H9 (cell line): ENCODE measurements at regions not wholly inside any gene's neighbourhood (a gene's known extent, or its start where the extent isn't known, plus 50 kb on each side); places are given as distances from the start of the nearest gene placed in this dataset.

Experiments used
- DNase-seq: peaks from one replicate; pipeline ENCODE4 v3.0.0-alpha.2; 2017
- H2AFZ ChIP-seq: one replicate; pipeline ENCODE4 v1.6.1; 2013; ENCODE audit warnings: mild to moderate bottlenecking, low read length, control low read depth, moderate library complexity
- H2AK5ac ChIP-seq: 2 replicates; pipeline ENCODE4 v1.6.1; 2013; ENCODE audit warnings: low read length, control low read depth, mixed read lengths; ENCODE audit not compliant: insufficient read length
- H2BK120ac ChIP-seq: one replicate; pipeline ENCODE4 v1.6.1; 2013; ENCODE audit warnings: low read depth, mild to moderate bottlenecking, low read length, control low read depth, inconsistent platforms; ENCODE audit not compliant: poor library complexity, severe bottlenecking
- H2BK12ac ChIP-seq: 2 replicates; pipeline ENCODE4 v1.6.1; 2013; ENCODE audit warnings: low read length, control low read depth, mixed read lengths, low read depth; ENCODE audit not compliant: insufficient read length
- H2BK15ac ChIP-seq: 2 replicates; pipeline ENCODE4 v1.6.1; 2013; ENCODE audit warnings: low read depth, low read length, control low read depth
- H2BK20ac ChIP-seq: one replicate; pipeline ENCODE4 v1.6.1; 2013; ENCODE audit warnings: low read depth, mild to moderate bottlenecking, low read length, control low read depth, inconsistent platforms; ENCODE audit not compliant: poor library complexity, severe bottlenecking
- H2BK5ac ChIP-seq: 2 replicates; pipeline ENCODE4 v1.6.1; 2013; ENCODE audit warnings: low read length, control low read depth, mixed read lengths; ENCODE audit not compliant: insufficient read length
- H3K14ac ChIP-seq: 2 replicates; pipeline ENCODE4 v1.6.1; 2013; ENCODE audit warnings: low read length, control low read depth; ENCODE audit not compliant: insufficient read depth
- H3K18ac ChIP-seq: 2 replicates; pipeline ENCODE4 v1.6.1; 2013; ENCODE audit warnings: low read depth, mild to moderate bottlenecking, mixed read lengths, low read length, control low read depth; ENCODE audit not compliant: insufficient read length
- H3K23ac ChIP-seq: 2 replicates; pipeline ENCODE4 v1.6.1; 2013; ENCODE audit warnings: low read length, control low read depth, mixed read lengths, low read depth; ENCODE audit not compliant: insufficient read length
- H3K23me2 ChIP-seq: 2 replicates; pipeline ENCODE4 v1.6.1; 2013; ENCODE audit warnings: low read depth, mild to moderate bottlenecking, mixed read lengths, low read length, control low read depth; ENCODE audit not compliant: insufficient read length, poor library complexity, severe bottlenecking
- H3K27ac ChIP-seq: 2 replicates; pipeline ENCODE4 v1.5.1; 2013; ENCODE audit warnings: low read length, control low read depth, mixed read lengths, low read depth; ENCODE audit not compliant: insufficient read length
- H3K27me3 ChIP-seq: 2 replicates; pipeline ENCODE4 v1.6.1; 2013; ENCODE audit warnings: low read length, control low read depth, inconsistent platforms; ENCODE audit not compliant: insufficient read depth
- H3K4ac ChIP-seq: 2 replicates; pipeline ENCODE4 v1.6.1; 2013; ENCODE audit warnings: low read depth, mild to moderate bottlenecking, control low read depth, inconsistent platforms, low read length, moderate library complexity
- H3K4me1 ChIP-seq: 2 replicates; pipeline ENCODE4 v1.6.1; 2013; ENCODE audit warnings: low read length, control low read depth, inconsistent platforms; ENCODE audit not compliant: insufficient read depth
- H3K4me2 ChIP-seq: 2 replicates; pipeline ENCODE4 v1.6.1; 2013; ENCODE audit warnings: low read length, control low read depth, mixed read lengths; ENCODE audit not compliant: insufficient read length, insufficient read depth
- H3K56ac ChIP-seq: 2 replicates; pipeline ENCODE4 v1.6.1; 2013; ENCODE audit warnings: low read depth, mild to moderate bottlenecking, mixed read lengths, low read length, control low read depth; ENCODE audit not compliant: insufficient read length
- H3K79me1 ChIP-seq: 2 replicates; pipeline ENCODE4 v1.6.1; 2013; ENCODE audit warnings: low read depth, mild to moderate bottlenecking, moderate library complexity, low read length, control low read depth, inconsistent platforms; ENCODE audit not compliant: insufficient read depth, poor library complexity, severe bottlenecking
- H3K79me2 ChIP-seq: 2 replicates; pipeline ENCODE4 v1.6.1; 2013; ENCODE audit warnings: low read length, control low read depth, inconsistent platforms; ENCODE audit not compliant: insufficient read depth
- H3K9ac ChIP-seq: 2 replicates; pipeline ENCODE4 v1.6.1; 2013; ENCODE audit warnings: low read length, control low read depth, mixed read lengths; ENCODE audit not compliant: insufficient read length; ENCODE audit errors: extremely low read depth
- H3K9me3 ChIP-seq: one replicate; pipeline ENCODE4 v1.6.1; 2013; ENCODE audit warnings: low read depth, low read length, inconsistent platforms; ENCODE audit not compliant: control insufficient read depth
- H3T11ph ChIP-seq: one replicate; pipeline ENCODE4 v1.6.1; 2013; ENCODE audit warnings: mild to moderate bottlenecking, low read length, control low read depth, inconsistent platforms
- H4K20me1 ChIP-seq: one replicate; pipeline ENCODE4 v1.6.1; 2013; ENCODE audit not compliant: control insufficient read depth, insufficient read length, insufficient read depth
- H4K5ac ChIP-seq: 2 replicates; pipeline ENCODE4 v1.6.1; 2013; ENCODE audit warnings: low read depth, mild to moderate bottlenecking, mixed read lengths, low read length, control low read depth; ENCODE audit not compliant: insufficient read length
- H4K8ac ChIP-seq: replicated peaks from 2 replicates; pipeline ENCODE4 v1.6.1; 2013; ENCODE audit warnings: low read length, control low read depth, mixed read lengths, low read depth; ENCODE audit not compliant: insufficient read length
- H4K91ac ChIP-seq: 2 replicates; pipeline ENCODE4 v1.6.1; 2013; ENCODE audit warnings: low read depth, mild to moderate bottlenecking, moderate library complexity, mixed read lengths, low read length, control low read depth; ENCODE audit not compliant: insufficient read length
- H3K27ac Mint-ChIP-seq, 3 experiments: 2 replicates in 2 of 3; 3 replicates in 1 of 3; pipeline ENCODE4 v1.8.0; 2020 to 2021; ENCODE audit warnings: mixed read lengths in 3 of 3, mild to moderate bottlenecking in 1 of 3, moderate library complexity in 1 of 3
- H3K27me3 Mint-ChIP-seq: 2 replicates; pipeline ENCODE4 v1.8.0; 2021; ENCODE audit warnings: low read depth, mild to moderate bottlenecking, moderate library complexity, mixed read lengths
- H3K36me3 Mint-ChIP-seq, 3 experiments: 2 replicates in 2 of 3; 3 replicates in 1 of 3; pipeline ENCODE4 v1.8.0; 2020 to 2021; ENCODE audit warnings: low read depth in 3 of 3, mixed read lengths in 3 of 3; ENCODE audit not compliant: insufficient read depth in 1 of 3
- H3K4me1 Mint-ChIP-seq, 2 experiments: 2 replicates each; pipeline ENCODE4 v1.8.0; 2020; ENCODE audit warnings: mixed read lengths in 2 of 2
- H3K4me3 Mint-ChIP-seq, 2 experiments: 2 replicates in 1 of 2; 3 replicates in 1 of 2; pipeline ENCODE4 v1.8.0; 2020 to 2021; ENCODE audit warnings: mild to moderate bottlenecking in 2 of 2, mixed read lengths in 2 of 2, moderate library complexity in 1 of 2
- H3K9me3 Mint-ChIP-seq, 2 experiments: 2 replicates in 1 of 2; 3 replicates in 1 of 2; pipeline ENCODE4 v1.8.0; 2020; ENCODE audit warnings: mild to moderate bottlenecking in 2 of 2, mixed read lengths in 2 of 2, moderate library complexity in 1 of 2
- CTCF ChIP-seq: fragments of 200-600 bp; sonication (generic); conservative IDR thresholded peaks from 3 replicates; pipeline ENCODE4 v1.8.0; 2021; ENCODE audit warnings: antibody characterized with exemption, mild to moderate bottlenecking
- WGBS: extraction: QIAGEN DNeasy Blood & Tissue Kit; methylation state at CpG from one replicate; pipeline ENCODE4 v1.1.7; 2013; ENCODE audit warnings: missing lambda C conversion rate, low lambda C conversion rate, mixed read lengths; ENCODE audit not compliant: insufficient read length; ENCODE audit errors: extremely low coverage; 5-methylcytosine and 5-hydroxymethylcytosine counted together

GRCh38 chr18:78571831-78572347, 407.7 kb upstream of the SALL3 start:
- H3K4me2 ChIP-seq, result no peak overlapping the region

More at GRCh38 chr18:78571831-78572347, 407.7 kb upstream of the SALL3 start:
- Mint-ChIP-seq H3K27ac (no peak overlapping the region), H3K27me3 (peaks cover 4% of the 10 kb centered on the region; the same call in 1 of the 2 replicates), H3K36me3 (peaks cover 22 to 36% (median 31%) of the 10 kb centered on the region in 3 experiments), H3K9me3 (peaks cover 49 to 53% of the 10 kb centered on the region in 2 experiments), H3K4me1 (no peaks in the 10 kb centered on the region; a peak in 2 of 4 replicates), H3K4me3 (no peak overlapping the region)
- Histone ChIP-seq H2BK120ac (no peak overlapping the region), H3K14ac (no peak overlapping the region), H3K23ac (no peak overlapping the region), H3K27ac (no peak overlapping the region), H3K9ac (no peak overlapping the region), H4K20me1 (no peaks in the 10 kb centered on the region), H3K9me3 (peaks cover 14% of the 10 kb centered on the region), H2BK12ac (no peak overlapping the region), H4K91ac (no peak overlapping the region), H4K5ac (no peak overlapping the region), H3K79me2 (no peaks in the 10 kb centered on the region), H3T11ph (no peak overlapping the region), H3K27me3 (no peaks in the 10 kb centered on the region), H3K4ac (no peak overlapping the region), H4K8ac (no peak overlapping the region), H3K56ac (no peak overlapping the region), H3K79me1 (no peaks in the 10 kb centered on the region), H2AK5ac (no peak overlapping the region), H2BK15ac (no peak overlapping the region), H2BK20ac (no peak overlapping the region), H3K23me2 (no peaks in the 10 kb centered on the region), H2AFZ (no peak overlapping the region), H3K18ac (no peak overlapping the region), H2BK5ac (no peak overlapping the region), H3K4me1 (no peaks in the 10 kb centered on the region)
- no CpG with 5 or more reads among the region's 17 CpGs for WGBS
- TF ChIP-seq CTCF, result no peak
- DNase-seq, result no peak
